HG03439 (cell line): ENCODE measurements at regions not wholly inside any gene's neighbourhood (a gene's known extent, or its start where the extent isn't known, plus 50 kb on each side); places are given as distances from the start of the nearest gene placed in this dataset.
"Not testable (repeated sequence)": the region's sequence is repeated elsewhere in the genome, so short reads cannot be mapped to it uniquely, and the experiment has no call there.

Experiments
- ATAC-seq: cut with Tn5 transposase; IDR thresholded peaks from one replicate; pipeline ENCODE4 v1.9.1; 2021; ENCODE audit warnings: mild to moderate bottlenecking, moderate library complexity; ENCODE audit not compliant: unreplicated experiment

GRCh38 chr2:15818318-15818753 is 122.0 kb upstream of the MYCN start:
- ATAC-seq: no peak

GRCh38 chr2:15818881-15819280 is 121.5 kb upstream of the MYCN start:
- no peak for ATAC-seq

GRCh38 chr2:15819562-15820256 is 120.6 kb upstream of the MYCN start:
- no peak for ATAC-seq

- ATAC-seq: no peak
These were observed 120.1 kb upstream of the MYCN start for GRCh38 chr2:15820257-15820566.

- ATAC-seq: no peak
These were observed 119.4 kb upstream of the MYCN start for GRCh38 chr2:15820927-15821326.

GRCh38 chr2:15822151-15823044 is 118.0 kb upstream of the MYCN start:
- no peak for ATAC-seq

- no peak for ATAC-seq
These were observed 116.6 kb upstream of the MYCN start for GRCh38 chr2:15823459-15824396.

GRCh38 chr2:15824467-15824866 is 115.9 kb upstream of the MYCN start:
- not testable (repeated sequence) for ATAC-seq

- ATAC-seq: no peak
These were observed 114.9 kb upstream of the MYCN start for GRCh38 chr2:15825276-15825980.

GRCh38 chr2:15826273-15826717 is 114.1 kb upstream of the MYCN start:
- ATAC-seq: no peak

- ATAC-seq: no peak
These were observed 113.3 kb upstream of the MYCN start for GRCh38 chr2:15827001-15827400.

GRCh38 chr2:15828576-15828975 is 111.8 kb upstream of the MYCN start:
- ATAC-seq: no peak

GRCh38 chr2:15829091-15829801 is 111.1 kb upstream of the MYCN start:
- ATAC-seq: no peak

GRCh38 chr2:15829985-15830384 is 110.4 kb upstream of the MYCN start:
- no peak for ATAC-seq

GRCh38 chr2:15830937-15831549 is 109.3 kb upstream of the MYCN start:
- no peak for ATAC-seq

GRCh38 chr2:15832030-15832709 is 108.2 kb upstream of the MYCN start:
- no peak for ATAC-seq

GRCh38 chr2:15832849-15833680 is 107.3 kb upstream of the MYCN start:
- no peak for ATAC-seq

GRCh38 chr2:15833731-15834130 is 106.6 kb upstream of the MYCN start:
- ATAC-seq: no peak
